H9 (cell line): ENCODE measurements at regions not wholly inside any gene's neighbourhood (a gene's known extent, or its start where the extent isn't known, plus 50 kb on each side); places are given as distances from the start of the nearest gene placed in this dataset.
"Not testable (repeated sequence)": the region's sequence is repeated elsewhere in the genome, so short reads cannot be mapped to it uniquely, and the experiment has no call there.

ENCODE experiments used
- DNase-seq: peaks from one replicate; pipeline ENCODE4 v3.0.0-alpha.2; 2017
- H2AFZ ChIP-seq: one replicate; pipeline ENCODE4 v1.6.1; 2013; ENCODE audit warnings: mild to moderate bottlenecking, low read length, control low read depth, moderate library complexity
- H2AK5ac ChIP-seq: 2 replicates; pipeline ENCODE4 v1.6.1; 2013; ENCODE audit warnings: low read length, control low read depth, mixed read lengths; ENCODE audit not compliant: insufficient read length
- H2BK120ac ChIP-seq: one replicate; pipeline ENCODE4 v1.6.1; 2013; ENCODE audit warnings: low read depth, mild to moderate bottlenecking, low read length, control low read depth, inconsistent platforms; ENCODE audit not compliant: poor library complexity, severe bottlenecking
- H2BK12ac ChIP-seq: 2 replicates; pipeline ENCODE4 v1.6.1; 2013; ENCODE audit warnings: low read length, control low read depth, mixed read lengths, low read depth; ENCODE audit not compliant: insufficient read length
- H2BK15ac ChIP-seq: 2 replicates; pipeline ENCODE4 v1.6.1; 2013; ENCODE audit warnings: low read depth, low read length, control low read depth
- H2BK20ac ChIP-seq: one replicate; pipeline ENCODE4 v1.6.1; 2013; ENCODE audit warnings: low read depth, mild to moderate bottlenecking, low read length, control low read depth, inconsistent platforms; ENCODE audit not compliant: poor library complexity, severe bottlenecking
- H2BK5ac ChIP-seq: 2 replicates; pipeline ENCODE4 v1.6.1; 2013; ENCODE audit warnings: low read length, control low read depth, mixed read lengths; ENCODE audit not compliant: insufficient read length
- H3K14ac ChIP-seq: 2 replicates; pipeline ENCODE4 v1.6.1; 2013; ENCODE audit warnings: low read length, control low read depth; ENCODE audit not compliant: insufficient read depth
- H3K18ac ChIP-seq: 2 replicates; pipeline ENCODE4 v1.6.1; 2013; ENCODE audit warnings: low read depth, mild to moderate bottlenecking, mixed read lengths, low read length, control low read depth; ENCODE audit not compliant: insufficient read length
- H3K23ac ChIP-seq: 2 replicates; pipeline ENCODE4 v1.6.1; 2013; ENCODE audit warnings: low read length, control low read depth, mixed read lengths, low read depth; ENCODE audit not compliant: insufficient read length
- H3K23me2 ChIP-seq: 2 replicates; pipeline ENCODE4 v1.6.1; 2013; ENCODE audit warnings: low read depth, mild to moderate bottlenecking, mixed read lengths, low read length, control low read depth; ENCODE audit not compliant: insufficient read length, poor library complexity, severe bottlenecking
- H3K27ac ChIP-seq: 2 replicates; pipeline ENCODE4 v1.5.1; 2013; ENCODE audit warnings: low read length, control low read depth, mixed read lengths, low read depth; ENCODE audit not compliant: insufficient read length
- H3K27me3 ChIP-seq: 2 replicates; pipeline ENCODE4 v1.6.1; 2013; ENCODE audit warnings: low read length, control low read depth, inconsistent platforms; ENCODE audit not compliant: insufficient read depth
- H3K4ac ChIP-seq: 2 replicates; pipeline ENCODE4 v1.6.1; 2013; ENCODE audit warnings: low read depth, mild to moderate bottlenecking, control low read depth, inconsistent platforms, low read length, moderate library complexity
- H3K4me1 ChIP-seq: 2 replicates; pipeline ENCODE4 v1.6.1; 2013; ENCODE audit warnings: low read length, control low read depth, inconsistent platforms; ENCODE audit not compliant: insufficient read depth
- H3K4me2 ChIP-seq: 2 replicates; pipeline ENCODE4 v1.6.1; 2013; ENCODE audit warnings: low read length, control low read depth, mixed read lengths; ENCODE audit not compliant: insufficient read length, insufficient read depth
- H3K56ac ChIP-seq: 2 replicates; pipeline ENCODE4 v1.6.1; 2013; ENCODE audit warnings: low read depth, mild to moderate bottlenecking, mixed read lengths, low read length, control low read depth; ENCODE audit not compliant: insufficient read length
- H3K79me1 ChIP-seq: 2 replicates; pipeline ENCODE4 v1.6.1; 2013; ENCODE audit warnings: low read depth, mild to moderate bottlenecking, moderate library complexity, low read length, control low read depth, inconsistent platforms; ENCODE audit not compliant: insufficient read depth, poor library complexity, severe bottlenecking
- H3K79me2 ChIP-seq: 2 replicates; pipeline ENCODE4 v1.6.1; 2013; ENCODE audit warnings: low read length, control low read depth, inconsistent platforms; ENCODE audit not compliant: insufficient read depth
- H3K9ac ChIP-seq: 2 replicates; pipeline ENCODE4 v1.6.1; 2013; ENCODE audit warnings: low read length, control low read depth, mixed read lengths; ENCODE audit not compliant: insufficient read length; ENCODE audit errors: extremely low read depth
- H3K9me3 ChIP-seq: one replicate; pipeline ENCODE4 v1.6.1; 2013; ENCODE audit warnings: low read depth, low read length, inconsistent platforms; ENCODE audit not compliant: control insufficient read depth
- H3T11ph ChIP-seq: one replicate; pipeline ENCODE4 v1.6.1; 2013; ENCODE audit warnings: mild to moderate bottlenecking, low read length, control low read depth, inconsistent platforms
- H4K20me1 ChIP-seq: one replicate; pipeline ENCODE4 v1.6.1; 2013; ENCODE audit not compliant: control insufficient read depth, insufficient read length, insufficient read depth
- H4K5ac ChIP-seq: 2 replicates; pipeline ENCODE4 v1.6.1; 2013; ENCODE audit warnings: low read depth, mild to moderate bottlenecking, mixed read lengths, low read length, control low read depth; ENCODE audit not compliant: insufficient read length
- H4K8ac ChIP-seq: replicated peaks from 2 replicates; pipeline ENCODE4 v1.6.1; 2013; ENCODE audit warnings: low read length, control low read depth, mixed read lengths, low read depth; ENCODE audit not compliant: insufficient read length
- H4K91ac ChIP-seq: 2 replicates; pipeline ENCODE4 v1.6.1; 2013; ENCODE audit warnings: low read depth, mild to moderate bottlenecking, moderate library complexity, mixed read lengths, low read length, control low read depth; ENCODE audit not compliant: insufficient read length
- H3K27ac Mint-ChIP-seq, 3 experiments: 2 replicates in 2 of 3; 3 replicates in 1 of 3; pipeline ENCODE4 v1.8.0; 2020 to 2021; ENCODE audit warnings: mixed read lengths in 3 of 3, mild to moderate bottlenecking in 1 of 3, moderate library complexity in 1 of 3
- H3K27me3 Mint-ChIP-seq: 2 replicates; pipeline ENCODE4 v1.8.0; 2021; ENCODE audit warnings: low read depth, mild to moderate bottlenecking, moderate library complexity, mixed read lengths
- H3K36me3 Mint-ChIP-seq, 3 experiments: 2 replicates in 2 of 3; 3 replicates in 1 of 3; pipeline ENCODE4 v1.8.0; 2020 to 2021; ENCODE audit warnings: low read depth in 3 of 3, mixed read lengths in 3 of 3; ENCODE audit not compliant: insufficient read depth in 1 of 3
- H3K4me1 Mint-ChIP-seq, 2 experiments: 2 replicates each; pipeline ENCODE4 v1.8.0; 2020; ENCODE audit warnings: mixed read lengths in 2 of 2
- H3K4me3 Mint-ChIP-seq, 2 experiments: 2 replicates in 1 of 2; 3 replicates in 1 of 2; pipeline ENCODE4 v1.8.0; 2020 to 2021; ENCODE audit warnings: mild to moderate bottlenecking in 2 of 2, mixed read lengths in 2 of 2, moderate library complexity in 1 of 2
- H3K9me3 Mint-ChIP-seq, 2 experiments: 2 replicates in 1 of 2; 3 replicates in 1 of 2; pipeline ENCODE4 v1.8.0; 2020; ENCODE audit warnings: mild to moderate bottlenecking in 2 of 2, mixed read lengths in 2 of 2, moderate library complexity in 1 of 2
- WGBS: extraction: QIAGEN DNeasy Blood & Tissue Kit; methylation state at CpG from one replicate; pipeline ENCODE4 v1.1.7; 2013; ENCODE audit warnings: missing lambda C conversion rate, low lambda C conversion rate, mixed read lengths; ENCODE audit not compliant: insufficient read length; ENCODE audit errors: extremely low coverage; 5-methylcytosine and 5-hydroxymethylcytosine counted together

DNA sequence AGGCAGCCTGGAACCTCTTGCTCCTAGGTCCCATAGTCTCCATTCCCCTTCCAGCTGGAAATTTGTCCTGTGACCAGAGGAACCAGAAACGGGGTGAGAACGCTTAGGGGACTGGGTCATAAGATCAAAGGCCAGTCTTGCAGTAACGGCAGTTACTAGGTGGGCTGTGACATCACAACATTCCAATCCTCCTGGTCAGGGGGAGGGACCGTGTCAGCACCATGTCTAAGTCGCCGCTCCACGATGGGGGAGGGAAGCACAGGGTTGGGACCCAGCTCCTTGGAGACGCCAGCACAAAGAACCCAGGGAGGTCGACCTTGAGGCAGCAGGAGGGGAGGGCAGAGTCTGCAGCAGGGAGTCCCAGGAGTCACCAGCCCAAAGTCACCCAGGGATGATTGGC lies 158.3 kb downstream of the GOLGA6L22 start:
- H3K4me3 Mint-ChIP-seq, H3K23ac ChIP-seq, H3K4me2 ChIP-seq, H4K20me1 ChIP-seq, H3T11ph ChIP-seq, H3K23me2 ChIP-seq, H3K27ac Mint-ChIP-seq, H4K8ac ChIP-seq, H2BK20ac ChIP-seq, H3K4ac ChIP-seq, H3K4me1 Mint-ChIP-seq, H2BK12ac ChIP-seq, H4K91ac ChIP-seq, H3K56ac ChIP-seq, H3K4me1 ChIP-seq, H3K27me3 ChIP-seq, H3K14ac ChIP-seq, H3K79me1 ChIP-seq, H3K18ac ChIP-seq, H4K5ac ChIP-seq, H3K27ac ChIP-seq, H2BK120ac ChIP-seq, H3K9me3 ChIP-seq, H3K36me3 Mint-ChIP-seq, H3K9me3 Mint-ChIP-seq, H2BK15ac ChIP-seq, H3K9ac ChIP-seq, H3K79me2 ChIP-seq, DNase-seq, H2BK5ac ChIP-seq, H2AK5ac ChIP-seq, H3K27me3 Mint-ChIP-seq, H2AFZ ChIP-seq: not testable (repeated sequence)
- WGBS = no CpG with 5 or more reads among the region's 9 CpGs

DNA sequence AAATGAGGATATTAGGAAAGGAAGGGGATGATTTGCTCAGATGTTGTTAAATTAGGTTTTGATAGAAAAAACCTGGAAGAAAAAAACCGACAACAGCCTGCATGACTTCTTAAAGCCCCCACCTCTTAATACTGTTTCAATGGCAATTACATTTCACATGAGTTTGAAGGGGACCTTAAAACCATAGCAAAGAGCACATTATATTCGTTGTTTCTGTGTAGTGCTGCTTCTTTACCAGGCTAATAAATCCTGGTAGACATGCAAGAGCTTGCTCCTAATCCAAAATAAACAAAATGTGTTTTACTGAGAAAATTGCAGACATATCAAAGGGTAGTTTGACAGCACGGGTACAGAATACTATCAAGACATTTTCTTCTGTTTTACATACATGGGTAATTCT lies 154.7 kb upstream of the NIPA1 start:
- not testable (repeated sequence) for H3K79me1 ChIP-seq, H3K56ac ChIP-seq, H2BK120ac ChIP-seq, H2BK5ac ChIP-seq, H3K14ac ChIP-seq, DNase-seq, H3K27ac ChIP-seq, H3K4me1 Mint-ChIP-seq, H2BK20ac ChIP-seq, H2BK15ac ChIP-seq, H3K4ac ChIP-seq, H3K4me1 ChIP-seq, H4K20me1 ChIP-seq, H3K27ac Mint-ChIP-seq, H3K18ac ChIP-seq, H2AFZ ChIP-seq, H3K27me3 ChIP-seq, H3K9me3 Mint-ChIP-seq, H3K23me2 ChIP-seq, H3K4me2 ChIP-seq, H3K4me3 Mint-ChIP-seq, H3K9me3 ChIP-seq, H3K23ac ChIP-seq, H3K9ac ChIP-seq, H2AK5ac ChIP-seq, H3K36me3 Mint-ChIP-seq, H2BK12ac ChIP-seq, H4K91ac ChIP-seq, H4K5ac ChIP-seq, H3K79me2 ChIP-seq, H3T11ph ChIP-seq, H3K27me3 Mint-ChIP-seq, H4K8ac ChIP-seq
- WGBS = no CpG with 5 or more reads among the region's 3 CpGs

DNA sequence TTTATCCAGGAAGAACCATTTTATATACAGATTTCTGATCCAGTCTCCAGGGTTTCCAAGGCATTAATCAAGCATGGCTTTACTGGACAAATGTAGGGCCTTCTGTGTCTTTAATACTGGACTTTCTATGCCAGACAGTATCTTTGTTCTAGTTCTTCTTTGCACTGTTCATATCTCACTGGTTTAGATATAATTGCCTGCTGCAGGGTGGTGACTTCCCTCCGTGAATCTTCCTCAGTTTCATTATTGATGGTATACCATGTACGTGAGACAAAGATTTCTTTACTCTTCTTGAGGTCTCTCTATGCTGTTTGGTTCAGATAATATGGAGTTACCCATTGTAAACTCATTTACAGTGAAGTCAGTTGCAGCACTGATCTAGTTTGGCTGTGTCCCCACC lies 146.5 kb upstream of the NIPA1 start:
- not testable (repeated sequence) for H2AK5ac ChIP-seq, H3K23ac ChIP-seq, H3K27ac Mint-ChIP-seq, H3K14ac ChIP-seq, H3K18ac ChIP-seq, H3K4me2 ChIP-seq, H3K9me3 Mint-ChIP-seq, H3K4me1 ChIP-seq, H4K91ac ChIP-seq, DNase-seq, H4K8ac ChIP-seq, H2BK120ac ChIP-seq, H4K20me1 ChIP-seq, H2BK5ac ChIP-seq, H2AFZ ChIP-seq, H3K27ac ChIP-seq, H4K5ac ChIP-seq, H3K56ac ChIP-seq, H3K4me3 Mint-ChIP-seq, H3K4me1 Mint-ChIP-seq, H2BK20ac ChIP-seq, H3K4ac ChIP-seq, H2BK15ac ChIP-seq, H3K9ac ChIP-seq, H3K27me3 Mint-ChIP-seq, H3K23me2 ChIP-seq, H3K9me3 ChIP-seq, H3K79me2 ChIP-seq, H3K36me3 Mint-ChIP-seq, H3K27me3 ChIP-seq, H3T11ph ChIP-seq, H2BK12ac ChIP-seq, H3K79me1 ChIP-seq
- no CpG with 5 or more reads among the region's 2 CpGs for WGBS
